HG03565 (cell line): ENCODE measurements at regions not wholly inside any gene's neighbourhood (a gene's known extent, or its start where the extent isn't known, plus 50 kb on each side); places are given as distances from the start of the nearest gene placed in this dataset.

Experiments used
- ATAC-seq: cut with Tn5 transposase; IDR thresholded peaks from one replicate; pipeline ENCODE4 v1.9.1; 2021; ENCODE audit warnings: mild to moderate bottlenecking, moderate library complexity; ENCODE audit not compliant: unreplicated experiment

DNA sequence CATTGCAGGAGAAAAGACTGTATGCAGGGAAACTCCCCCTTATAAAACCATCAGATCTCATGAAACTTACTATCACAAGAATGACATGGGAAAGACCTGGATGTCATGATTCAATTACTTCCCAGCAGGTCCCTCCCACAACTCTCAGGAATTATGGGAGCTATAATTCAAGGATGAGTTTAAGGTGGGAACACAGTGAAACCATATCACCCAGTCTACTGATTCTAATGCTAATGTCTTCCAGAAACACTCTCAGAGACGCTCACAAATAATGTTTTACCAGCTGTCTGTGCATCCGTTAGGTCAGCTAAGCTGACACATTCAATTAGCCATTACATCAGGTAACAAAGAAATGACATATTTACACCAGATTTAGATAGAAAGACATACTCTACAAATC, 637.9 kb downstream of the NLGN4Y start:
- ATAC-seq, result no peak

DNA sequence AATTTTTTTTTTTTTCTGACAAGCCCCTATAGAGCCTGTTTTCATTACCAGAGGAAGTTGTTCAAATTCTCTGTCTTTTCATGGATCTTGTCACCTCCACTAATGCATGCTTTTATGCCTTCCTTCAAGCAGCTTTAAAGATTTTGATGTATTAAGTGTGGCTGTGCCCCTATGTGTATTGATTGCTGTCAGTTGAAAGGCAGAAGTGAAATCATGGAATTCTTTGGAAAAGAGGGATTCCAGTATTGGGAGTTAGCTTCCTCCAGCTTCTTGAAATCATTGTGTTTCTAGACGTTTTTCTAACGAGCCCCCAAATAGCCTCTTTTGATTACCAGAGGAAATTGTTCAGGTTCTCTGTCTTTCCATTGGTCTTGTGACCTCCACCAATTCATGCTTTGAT, 655.6 kb downstream of the NLGN4Y start:
- no peak for ATAC-seq

DNA sequence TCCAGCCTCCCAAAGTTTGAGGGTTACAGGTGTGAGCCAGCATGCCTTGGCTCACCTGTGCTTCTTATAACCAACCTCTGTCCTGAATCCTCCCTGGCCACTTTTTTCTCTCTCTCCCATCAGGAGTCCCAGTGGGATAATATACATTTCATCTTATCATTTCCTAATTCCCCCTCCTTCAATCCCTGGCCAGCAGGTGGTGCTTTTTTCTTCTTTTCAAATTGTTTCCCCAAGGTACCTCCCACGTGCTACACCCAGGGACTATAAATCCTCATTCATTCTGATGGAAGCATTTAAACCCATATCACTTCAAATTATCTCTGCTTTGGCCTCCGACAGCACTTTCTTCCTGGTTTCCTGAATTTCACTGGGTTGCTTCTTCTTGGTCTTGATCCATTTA, 704.7 kb downstream of the NLGN4Y start:
- ATAC-seq, result no peak

- ATAC-seq, result no peak
Measured at GRCh38 chrY:15239596-15240132, 715.3 kb downstream of the NLGN4Y start.

DNA sequence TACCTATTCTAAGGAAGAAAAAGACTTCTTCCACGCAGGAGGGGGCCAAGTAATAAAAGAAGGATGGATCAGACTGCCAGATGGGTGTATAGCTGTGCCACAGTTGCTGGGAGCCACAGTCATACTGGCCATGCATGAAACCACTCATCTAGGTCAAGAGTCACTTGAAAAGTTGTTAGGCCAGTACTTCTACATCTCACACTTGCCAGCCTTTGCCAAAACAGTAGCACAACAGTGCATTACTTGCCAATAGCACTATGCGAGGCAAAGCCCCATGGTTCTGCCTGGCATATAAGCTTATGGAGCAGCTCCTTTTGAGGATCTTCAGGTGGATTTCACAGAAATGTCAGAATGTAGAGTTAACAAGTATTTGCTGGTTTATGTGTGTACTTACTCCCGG, 735.0 kb downstream of the NLGN4Y start:
- ATAC-seq, result no peak

DNA sequence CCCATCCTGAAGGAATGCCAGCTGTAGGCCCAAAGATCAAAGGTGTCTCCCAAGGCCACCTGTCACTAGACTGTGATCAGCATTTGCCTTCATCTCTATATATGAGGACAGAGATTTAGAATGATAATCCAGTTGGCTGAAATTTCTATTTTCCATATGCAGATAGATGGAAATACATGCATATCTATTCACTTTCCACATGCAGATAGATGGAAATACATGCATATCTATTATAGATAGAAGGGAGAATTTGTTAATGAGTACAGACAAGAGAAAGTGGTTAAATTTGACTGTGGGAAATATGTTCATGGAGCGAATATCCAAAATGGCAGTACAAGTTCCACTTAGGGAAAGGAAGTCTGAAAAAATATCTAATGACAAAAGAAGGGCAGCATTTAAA, 762.2 kb downstream of the NLGN4Y start:
- ATAC-seq, result no peak

DNA sequence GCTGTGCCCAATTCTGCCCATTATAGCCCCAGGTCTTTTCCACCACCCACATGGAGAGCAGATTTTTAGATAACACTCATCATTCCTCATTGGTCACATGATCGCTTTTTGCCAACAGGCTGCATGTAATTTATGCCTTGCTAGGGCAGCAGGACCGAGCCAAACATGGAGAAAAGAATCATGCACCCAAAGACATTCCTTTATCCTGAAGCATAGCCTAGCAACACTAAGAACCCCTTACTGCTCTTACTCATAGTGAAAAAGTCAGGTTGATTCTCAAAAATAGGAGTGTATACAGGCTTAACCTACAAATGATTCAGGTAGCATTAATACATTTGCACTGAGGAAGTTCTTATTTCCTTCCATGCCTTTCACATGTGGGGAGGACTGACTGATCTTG, 765.5 kb downstream of the NLGN4Y start:
- no peak for ATAC-seq

- ATAC-seq, result no peak
Measured at GRCh38 chrY:15292881-15293280, 768.6 kb downstream of the NLGN4Y start.

DNA sequence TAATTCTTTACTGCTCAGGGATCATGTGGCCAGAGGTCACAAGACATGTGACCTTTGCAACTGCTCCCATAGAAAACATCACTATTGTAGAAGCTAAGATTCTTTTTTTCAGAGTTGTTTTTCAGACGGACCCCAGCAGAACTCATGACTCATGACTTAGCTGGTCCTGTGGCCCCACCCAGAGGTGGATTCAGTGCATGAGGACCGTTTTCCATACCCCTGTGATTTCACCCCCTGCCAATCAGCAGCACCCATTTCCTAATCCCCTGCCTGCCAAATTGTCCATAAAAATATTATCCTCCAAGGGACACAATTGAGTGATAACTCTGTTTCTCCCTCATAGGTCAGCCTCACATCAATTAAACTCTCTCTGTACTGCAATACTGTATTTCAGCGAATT, 777.5 kb downstream of the NLGN4Y start:
- ATAC-seq, result no peak

DNA sequence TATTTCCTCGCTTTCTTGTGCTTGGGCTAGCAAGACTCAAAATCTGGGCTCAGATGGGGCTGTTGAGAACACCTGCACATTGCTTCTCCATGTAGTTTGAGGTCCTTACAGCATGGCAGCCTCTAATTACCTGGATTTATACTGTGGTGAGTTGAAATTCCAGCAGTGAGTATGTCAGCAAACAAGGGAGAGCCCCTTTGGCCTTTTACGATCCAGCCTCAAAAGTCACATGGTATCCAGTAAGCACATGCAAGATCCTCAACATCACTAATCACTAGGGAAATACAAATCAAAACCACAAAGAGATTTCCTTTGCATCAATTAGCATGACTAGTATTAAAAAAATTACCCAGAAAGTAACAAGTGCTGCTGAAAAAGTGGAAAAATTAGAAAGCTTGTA, 787.8 kb downstream of the NLGN4Y start:
- no peak for ATAC-seq

- ATAC-seq, result no peak
Measured at GRCh38 chrY:15324189-15324588, 799.9 kb downstream of the NLGN4Y start.

DNA sequence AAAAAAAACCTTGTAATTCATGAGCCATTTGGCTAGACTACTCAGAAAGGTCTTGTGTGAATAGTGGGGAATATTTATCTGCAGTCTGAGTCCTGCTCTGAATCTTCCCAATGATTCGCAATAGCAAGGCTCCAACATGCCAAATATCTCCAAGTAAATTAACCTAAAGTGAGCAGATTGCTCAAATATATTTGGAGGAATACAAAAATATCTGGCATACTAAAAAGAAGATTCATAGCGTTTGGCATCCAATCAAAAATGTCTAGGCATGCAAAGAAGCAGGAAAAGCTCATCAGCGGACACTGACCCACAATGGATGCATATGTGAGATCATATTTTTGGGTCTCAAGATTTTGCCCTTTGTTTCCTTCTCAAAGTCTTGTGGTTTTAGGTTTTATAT, 800.9 kb downstream of the NLGN4Y start:
- no peak for ATAC-seq

DNA sequence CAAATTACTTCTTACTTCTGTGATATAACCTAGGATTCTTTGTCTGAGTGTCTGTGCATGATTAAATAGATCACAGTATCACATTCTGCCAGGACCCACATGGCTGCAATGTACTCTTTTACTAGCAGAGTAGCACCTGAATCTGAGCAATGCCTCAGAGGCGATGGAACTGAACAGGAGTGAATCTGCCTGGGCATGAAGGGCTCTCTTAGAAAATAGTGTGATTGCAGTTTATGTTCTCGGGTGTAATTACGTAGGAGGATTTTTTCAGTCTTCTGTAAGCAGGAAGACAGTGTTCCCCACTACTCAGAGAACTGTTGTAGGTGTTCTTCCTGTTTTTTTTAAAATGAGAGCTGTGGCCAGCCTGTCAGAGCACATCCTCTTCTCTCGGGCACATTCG, 802.3 kb downstream of the NLGN4Y start:
- no peak for ATAC-seq

DNA sequence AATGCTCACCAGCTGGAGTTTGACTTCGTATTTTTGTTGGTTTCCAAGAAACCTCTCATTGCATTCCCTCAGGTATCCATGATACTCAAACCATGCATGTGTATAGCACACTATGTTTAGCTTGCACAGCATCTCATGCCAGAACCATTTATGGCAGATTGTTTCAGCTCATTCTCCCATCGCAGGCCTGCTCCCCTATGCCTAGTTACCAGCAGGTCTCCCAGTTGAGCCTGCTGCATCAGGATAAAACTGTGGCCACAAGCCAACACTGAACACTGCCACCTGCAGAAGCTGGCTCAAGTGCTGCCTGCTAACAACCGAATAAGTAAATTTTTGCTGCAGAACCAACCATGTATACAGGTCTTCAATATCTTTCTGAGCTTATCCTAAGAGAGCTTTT, 804.5 kb downstream of the NLGN4Y start:
- ATAC-seq, result no peak

DNA sequence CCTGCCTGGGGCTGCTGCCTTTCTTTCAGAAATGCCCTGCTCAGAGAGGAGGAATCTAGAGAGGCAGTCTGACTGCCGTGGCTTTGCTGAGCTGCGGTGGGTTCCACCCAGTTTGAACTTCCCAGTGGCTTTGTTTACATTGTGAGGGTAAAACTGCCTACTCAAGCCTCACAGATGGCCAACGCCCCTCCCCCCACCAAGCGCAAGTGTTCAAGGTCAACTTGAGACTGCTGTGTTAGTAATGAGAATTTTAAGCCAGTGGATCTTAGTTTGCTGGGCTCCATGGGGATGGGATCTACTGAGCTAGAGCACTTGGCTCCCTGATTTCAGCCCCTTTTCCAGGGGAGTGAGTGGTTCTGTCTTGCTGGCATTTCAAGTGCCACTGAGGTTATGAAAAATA, 819.2 kb downstream of the NLGN4Y start:
- no peak for ATAC-seq

DNA sequence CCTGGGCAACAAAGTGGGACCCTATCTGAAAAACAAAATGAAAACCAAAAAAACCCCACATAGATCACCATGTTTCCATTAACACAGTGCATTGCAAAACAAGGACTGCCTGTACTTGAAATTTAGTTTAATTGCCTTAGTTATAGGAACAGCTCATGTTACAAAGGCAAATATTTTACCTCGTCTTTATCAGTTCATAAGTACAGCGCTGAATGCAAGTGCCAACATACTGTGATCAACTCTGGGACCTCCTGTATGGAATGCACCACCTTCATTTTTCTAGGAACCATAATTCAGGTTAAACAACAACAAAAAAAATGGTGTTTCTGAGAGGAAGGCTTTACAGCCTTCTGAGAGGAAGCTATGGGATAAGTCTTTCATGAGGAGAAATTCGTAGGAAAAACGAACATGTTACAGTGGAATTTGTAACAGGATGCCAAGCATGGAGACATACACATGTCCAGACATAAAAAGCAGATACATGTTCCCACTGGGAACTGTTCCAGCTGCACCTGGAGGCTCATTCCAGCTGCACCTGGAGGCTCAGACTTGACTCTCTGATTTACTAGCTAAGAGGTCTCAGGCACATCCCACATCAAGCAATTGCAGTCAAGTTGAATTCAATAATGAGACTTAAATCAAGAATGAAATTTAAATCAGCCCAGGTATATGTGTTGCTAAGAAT, 821.3 kb downstream of the NLGN4Y start:
- ATAC-seq, result no peak

DNA sequence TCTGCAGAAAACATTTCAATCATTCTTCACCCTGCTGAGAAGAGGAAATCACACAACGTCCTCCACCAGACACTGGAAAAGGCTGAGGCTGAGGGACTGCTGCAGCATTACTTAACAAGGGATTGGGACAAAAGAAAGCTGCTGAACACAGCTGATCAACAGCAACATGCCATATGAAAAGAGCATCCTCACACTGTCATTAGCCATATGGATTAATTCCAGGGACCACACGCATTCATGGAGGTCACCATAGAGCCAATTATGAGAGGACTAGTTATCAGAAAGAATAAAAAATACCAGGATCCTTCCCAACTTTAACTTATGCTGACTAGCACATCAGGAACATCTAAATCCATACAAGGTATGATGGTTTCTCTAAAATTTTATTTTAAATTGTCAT, 825.0 kb downstream of the NLGN4Y start:
- ATAC-seq, result no peak

DNA sequence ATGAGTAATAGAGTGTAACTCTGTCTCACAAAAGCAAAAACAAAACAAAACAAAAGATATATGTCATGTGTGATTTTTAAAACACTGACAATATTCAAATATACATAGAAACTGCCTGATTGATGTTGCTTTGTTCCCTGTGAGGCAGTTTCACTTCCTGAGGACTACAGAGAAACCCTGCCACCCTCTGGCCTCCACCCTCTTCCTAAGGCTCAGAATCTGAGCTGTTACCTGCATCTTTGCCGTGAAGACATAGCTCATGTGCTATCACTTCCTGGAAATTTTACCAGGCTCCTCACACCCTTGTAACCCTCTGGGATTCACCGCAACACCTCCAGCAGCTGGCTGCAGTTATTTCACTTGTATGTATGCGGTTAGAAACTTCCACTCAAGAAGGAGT, 831.0 kb downstream of the NLGN4Y start:
- ATAC-seq, result no peak

GRCh38 chrY:15360471-15360870, 836.1 kb downstream of the NLGN4Y start:
- no peak for ATAC-seq

- no peak for ATAC-seq
Measured at GRCh38 chrY:15364996-15365395, 840.7 kb downstream of the NLGN4Y start.

DNA sequence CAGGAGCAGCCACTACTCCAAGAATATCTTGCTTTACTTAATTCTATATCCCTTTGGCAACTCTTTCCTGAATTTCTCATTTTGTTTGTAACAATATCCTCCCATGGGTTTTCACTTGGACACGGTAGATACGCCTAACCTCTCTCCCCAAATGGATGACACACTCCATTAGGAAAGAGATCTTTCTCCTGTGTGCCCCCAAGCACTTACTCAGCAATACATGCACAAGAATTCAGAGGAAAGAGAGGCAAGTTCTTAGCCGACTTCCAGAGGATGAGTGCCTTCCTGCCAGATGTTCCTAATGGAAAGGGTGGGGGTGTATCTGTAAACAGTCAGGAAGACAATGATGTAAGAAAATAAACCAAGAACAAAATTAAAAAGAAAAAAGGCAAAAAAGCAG, 844.5 kb downstream of the NLGN4Y start:
- no peak for ATAC-seq

DNA sequence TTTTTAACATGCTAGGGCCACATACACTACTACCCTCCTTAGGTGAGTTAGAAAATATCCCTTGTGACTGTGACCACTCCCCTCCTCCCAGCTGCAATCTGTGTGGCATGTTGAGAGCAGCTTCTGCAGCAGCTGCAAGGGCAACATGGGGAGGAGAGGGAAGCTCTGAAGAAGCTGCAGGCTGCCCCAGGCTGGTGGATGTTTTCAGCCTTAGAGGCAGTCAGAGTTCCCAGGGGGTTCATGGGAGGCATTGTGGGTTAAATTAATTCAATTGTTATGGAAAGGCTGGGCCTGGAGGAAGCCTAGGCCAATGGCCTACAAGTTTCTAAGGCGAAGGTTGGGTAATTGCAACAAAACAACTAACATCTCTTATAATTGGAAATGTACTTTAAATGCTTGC, 860.8 kb downstream of the NLGN4Y start:
- no peak for ATAC-seq

DNA sequence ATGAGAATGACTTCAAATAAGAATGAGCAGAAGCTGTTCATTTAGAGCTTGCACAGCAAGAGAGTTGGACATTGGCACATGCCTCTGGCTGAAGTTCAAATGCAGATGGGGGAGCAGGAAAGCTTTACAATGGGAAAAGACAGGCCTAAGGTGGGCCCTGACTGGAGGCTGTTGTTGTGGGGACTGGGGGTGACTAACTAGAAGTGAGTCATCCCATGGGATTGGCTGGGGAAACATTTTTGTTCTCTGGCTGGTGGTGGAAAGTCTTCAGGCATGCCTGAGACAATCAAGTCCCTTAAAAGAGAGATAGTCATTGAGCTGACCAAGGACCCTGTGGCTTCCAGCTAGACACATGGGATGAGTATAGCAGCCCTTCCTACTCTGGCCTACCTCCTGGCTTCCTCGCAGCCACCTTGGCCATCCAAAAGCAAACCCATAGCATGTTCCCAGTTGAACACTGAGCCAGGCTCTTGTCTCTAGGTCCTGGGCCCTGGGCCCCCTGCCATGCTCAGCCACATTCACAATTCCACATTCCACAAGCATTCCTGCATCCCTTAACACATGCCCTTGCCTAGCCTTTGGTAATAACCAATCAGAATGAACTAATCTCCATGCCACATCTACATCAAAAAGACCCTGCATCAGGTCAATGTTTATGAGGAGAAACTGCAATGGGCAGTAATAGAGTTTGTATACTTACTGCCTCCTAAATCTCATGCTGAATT, 873.4 kb downstream of the NLGN4Y start:
- ATAC-seq, result no peak
